GM12891 (cell line): ENCODE measurements at regions not wholly inside any gene's neighbourhood (a gene's known extent, or its start where the extent isn't known, plus 50 kb on each side); places are given as distances from the start of the nearest gene placed in this dataset.

Source experiments
- DNase-seq: peaks from one replicate; pipeline ENCODE4 v3.0.0; 2011; ENCODE audit warnings: low spot score; ENCODE audit not compliant: insufficient read length
- FAIRE-seq: peaks from 2 replicates; lab custom pipeline; 2011; peaks lifted over from hg19 to GRCh38; lab: Jason Lieb, UNC
- PAX5 ChIP-seq: IDR thresholded peaks from 2 replicates; pipeline ENCODE4 v1.6.1; 2011; ENCODE audit warnings: low read length, moderate library complexity, mild to moderate bottlenecking; ENCODE audit not compliant: insufficient read depth, severe bottlenecking
- POLR2A ChIP-seq: IDR thresholded peaks from 2 replicates; pipeline ENCODE4 v1.6.1; 2011; ENCODE audit warnings: low read depth, low read length, control low read depth
- POLR2AphosphoS5 ChIP-seq: IDR thresholded peaks from 2 replicates; pipeline ENCODE4 v1.6.1; 2011; ENCODE audit warnings: low read depth, low read length, control low read depth
- POU2F2 ChIP-seq: IDR thresholded peaks from 2 replicates; pipeline ENCODE4 v1.6.1; 2011; ENCODE audit warnings: low read depth, mild to moderate bottlenecking, control low read depth, low read length, moderate library complexity
- SPI1 ChIP-seq: IDR thresholded peaks from 2 replicates; pipeline ENCODE4 v1.6.1; 2011; ENCODE audit warnings: low read depth, low read length, control low read depth
- TAF1 ChIP-seq: IDR thresholded peaks from 2 replicates; pipeline ENCODE4 v1.6.1; 2011; ENCODE audit warnings: low read depth, low read length, control low read depth

- no peak for DNase-seq
- TF ChIP-seq TAF1 (no peak), POU2F2 (no peak), POLR2AphosphoS5 (no peak), SPI1 (no peak)
- FAIRE-seq = no peak
Measured at GRCh38 chr13:75072368-75072767, 409.6 kb downstream of the TBC1D4 start.

- TF ChIP-seq POU2F2 = no peak
- TF ChIP-seq PAX5 = no peak
- TF ChIP-seq TAF1 = no peak
- no peak for TF ChIP-seq SPI1
- no peak for TF ChIP-seq POLR2A
- TF ChIP-seq POLR2AphosphoS5 = no peak
- DNase-seq = no peak
- no peak for FAIRE-seq
Measured at GRCh38 chr13:75071796-75072195, 410.2 kb downstream of the TBC1D4 start.

GRCh38 chr13:75071395-75071794, 410.6 kb downstream of the TBC1D4 start:
- no peak for TF ChIP-seq PAX5
- no peak for TF ChIP-seq POLR2AphosphoS5
- no peak for TF ChIP-seq POU2F2
- no peak for TF ChIP-seq TAF1
- no peak for TF ChIP-seq POLR2A
- TF ChIP-seq SPI1 = no peak
- FAIRE-seq (no peak), DNase-seq (no peak)

- FAIRE-seq (no peak), DNase-seq (no peak)
- TF ChIP-seq POU2F2 (no peak), TAF1 (no peak)
Measured at GRCh38 chr13:75061909-75062308, 420.1 kb downstream of the TBC1D4 start.

- TF ChIP-seq PAX5 = no peak
- DNase-seq (no peak), FAIRE-seq (no peak)
Measured at GRCh38 chr13:75055296-75055695, 426.7 kb downstream of the TBC1D4 start.

GRCh38 chr13:75052616-75053015, 429.4 kb downstream of the TBC1D4 start:
- no peak for TF ChIP-seq TAF1
- TF ChIP-seq POLR2A = no peak
- TF ChIP-seq PAX5 = no peak
- FAIRE-seq (no peak), DNase-seq (no peak)

GRCh38 chr13:75050419-75051046, 431.4 kb downstream of the TBC1D4 start:
- TF ChIP-seq TAF1 = no peak
- no peak for TF ChIP-seq POLR2AphosphoS5
- no peak for TF ChIP-seq POU2F2
- no peak for TF ChIP-seq PAX5
- no peak for TF ChIP-seq SPI1
- TF ChIP-seq POLR2A = no peak
- no peak for FAIRE-seq
- no peak for DNase-seq

GRCh38 chr13:75049735-75050335, 432.1 kb downstream of the TBC1D4 start:
- FAIRE-seq (no peak), DNase-seq (no peak)
- TF ChIP-seq POLR2A (no peak), POU2F2 (no peak), SPI1 (no peak), PAX5 (no peak)

GRCh38 chr13:75042807-75043206, 439.2 kb downstream of the TBC1D4 start:
- FAIRE-seq (no peak), DNase-seq (no peak)
- TF ChIP-seq SPI1 (no peak), PAX5 (no peak), POLR2AphosphoS5 (no peak), TAF1 (no peak), POLR2A (no peak), POU2F2 (no peak)

- FAIRE-seq = no peak
- DNase-seq = no peak
- TF ChIP-seq SPI1 (no peak), TAF1 (no peak), PAX5 (no peak), POLR2AphosphoS5 (no peak), POLR2A (no peak), POU2F2 (no peak)
Measured at GRCh38 chr13:75038393-75039113, 443.4 kb downstream of the TBC1D4 start.

- TF ChIP-seq PAX5 = no peak
- no peak for TF ChIP-seq POLR2A
- no peak for TF ChIP-seq POU2F2
- no peak for TF ChIP-seq POLR2AphosphoS5
- no peak for TF ChIP-seq SPI1
- TF ChIP-seq TAF1 = no peak
- FAIRE-seq (no peak), DNase-seq (no peak)
Measured at GRCh38 chr13:75025956-75026355, 456.0 kb downstream of the TBC1D4 start.
